Cerebellar nuclear complex (tissue), 1 donor: ENCODE measurements at regions not wholly inside any gene's neighbourhood (a gene's known extent, or its start where the extent isn't known, plus 50 kb on each side); places are given as distances from the start of the nearest gene placed in this dataset.
"Not testable (repeated sequence)": the region's sequence is repeated elsewhere in the genome, so short reads cannot be mapped to it uniquely, and the experiment has no call there.

Experiments used
- DNase-seq, 2 experiments: peaks; one replicate each; lab custom pipeline; 2025; lab: John Stamatoyannopoulos, UW

DNA sequence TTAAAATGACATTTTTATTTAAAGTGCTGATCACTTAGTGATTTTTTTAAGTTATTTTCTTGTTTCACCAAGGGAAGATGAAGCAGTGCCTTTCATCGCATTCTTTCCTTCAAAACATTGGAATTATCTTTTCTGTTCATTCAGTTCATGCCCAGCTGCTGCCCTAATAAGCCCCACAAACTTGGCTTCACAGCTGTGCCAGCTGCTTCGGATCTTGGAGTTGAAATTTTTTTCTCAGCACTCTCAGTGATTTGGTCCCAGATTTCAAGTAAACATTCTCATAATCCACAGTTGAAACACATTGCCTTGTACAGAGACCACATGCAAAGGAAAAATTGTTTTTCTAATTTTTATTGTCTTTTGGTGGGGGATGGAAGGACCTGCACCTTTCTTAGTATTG lies 353.3 kb upstream of the LRP1B start:
- no peak for DNase-seq

DNA sequence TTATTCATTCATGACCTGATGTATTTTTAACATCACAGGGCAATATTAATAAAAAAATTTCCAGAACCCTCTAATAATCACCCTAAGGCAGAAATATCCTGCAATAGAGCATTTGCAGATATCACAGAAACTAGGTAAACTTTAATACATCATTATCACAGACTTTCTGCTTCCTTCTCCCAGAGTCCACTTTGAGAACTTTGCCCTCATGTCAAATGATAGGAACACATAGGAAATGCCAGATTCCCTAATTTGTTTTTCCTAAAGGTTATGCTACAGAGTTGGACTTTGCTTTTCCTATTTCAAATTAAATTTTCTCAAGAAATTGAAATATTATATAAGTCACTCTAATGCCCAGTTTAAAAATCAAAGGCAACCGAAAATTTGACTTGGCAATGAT lies 352.8 kb upstream of the LRP1B start:
- DNase-seq: no peak

DNA sequence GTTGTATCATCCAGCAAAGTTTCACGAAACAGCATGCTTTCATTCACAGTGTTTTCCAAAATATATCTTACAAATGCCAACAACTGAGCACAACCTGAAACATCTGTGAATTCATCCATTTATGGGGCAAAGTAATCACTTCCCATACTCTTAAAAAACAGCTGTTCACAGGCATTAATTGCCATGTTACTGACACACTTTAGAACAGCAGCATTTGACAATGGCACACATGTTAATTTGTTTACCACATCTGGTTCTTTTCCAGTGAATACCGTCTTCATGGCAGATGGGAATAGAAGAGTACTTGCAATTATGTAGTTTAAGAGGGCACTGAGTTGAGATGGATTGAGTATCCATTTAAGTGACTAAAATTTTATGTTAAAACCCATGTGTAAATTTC lies 347.4 kb upstream of the LRP1B start:
- no peak for DNase-seq

DNA sequence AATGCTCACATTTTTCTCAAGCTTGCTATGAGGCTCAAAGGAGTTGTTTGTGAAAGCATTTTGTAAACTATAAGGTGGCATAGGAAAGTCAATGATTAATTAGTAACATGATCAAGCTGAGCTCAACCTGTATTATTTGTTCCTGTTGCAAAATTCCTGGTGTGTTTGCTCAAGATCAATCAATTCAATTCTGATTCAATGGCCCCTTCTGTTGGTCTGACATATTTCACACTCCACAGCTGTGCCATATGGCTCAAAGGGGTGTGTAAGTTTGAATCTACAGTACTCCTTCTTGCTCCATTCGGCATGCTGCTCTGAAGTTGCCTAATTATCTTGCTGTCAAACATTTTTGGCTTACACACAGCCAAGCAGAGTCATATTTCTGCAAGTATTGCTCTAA lies 341.6 kb upstream of the LRP1B start:
- DNase-seq: no peak

DNA sequence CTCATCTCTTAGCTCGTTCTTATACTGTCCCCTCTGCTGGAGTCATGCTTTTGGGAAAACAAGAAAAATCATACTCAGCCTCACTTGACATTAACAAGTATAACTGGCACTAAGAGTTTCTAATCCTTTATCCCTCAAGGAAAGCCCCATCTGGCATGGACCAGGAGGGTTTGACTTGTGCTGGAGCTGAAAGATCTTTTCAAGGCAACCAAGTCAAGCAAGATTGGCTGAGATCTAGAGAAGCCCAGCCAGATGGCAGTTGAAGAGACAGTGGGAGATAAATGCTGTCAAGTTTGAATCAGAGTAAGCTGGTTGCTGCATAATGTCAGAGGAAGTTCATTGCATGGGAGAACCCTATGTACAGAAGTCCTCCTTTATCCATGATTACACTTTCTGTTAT lies 336.5 kb upstream of the LRP1B start:
- DNase-seq: no peak

DNA sequence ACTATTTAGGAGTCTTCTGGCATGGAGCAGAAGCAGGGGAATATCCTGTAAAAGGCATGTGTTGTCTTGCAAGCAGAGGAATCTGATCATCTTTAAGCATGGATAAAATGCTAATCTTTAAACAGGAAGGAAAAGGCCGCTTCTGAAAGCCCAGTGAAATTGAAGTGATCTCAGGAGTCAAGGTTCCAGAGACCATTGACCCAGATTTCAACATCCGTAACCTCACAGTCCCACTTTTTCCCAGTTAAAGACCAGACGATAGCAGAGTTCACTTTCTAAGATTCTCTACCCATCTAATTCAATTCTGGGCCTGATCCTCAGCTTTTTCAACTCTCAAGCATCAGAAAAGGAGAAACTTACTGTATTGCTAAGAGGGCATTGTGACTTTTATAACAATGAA lies 332.2 kb upstream of the LRP1B start:
- DNase-seq: no peak

DNA sequence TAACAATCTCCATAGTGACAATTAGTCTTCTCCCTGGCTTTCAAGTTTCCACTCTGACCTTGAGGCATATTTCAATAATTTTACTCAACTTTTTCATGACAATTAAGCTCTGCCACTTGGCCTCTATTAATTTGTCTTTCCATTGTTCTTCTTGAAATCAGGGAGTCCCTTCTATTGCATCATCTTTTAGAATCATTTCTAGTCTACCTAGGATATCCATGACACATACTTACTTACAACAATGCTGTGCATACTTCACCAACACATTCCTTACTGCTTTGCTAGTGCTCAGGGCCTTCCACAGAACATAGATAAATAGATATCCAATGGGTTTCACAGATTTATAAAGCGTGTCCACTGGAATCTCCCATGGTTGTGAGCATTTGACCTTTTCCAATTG lies 331.5 kb upstream of the LRP1B start:
- no peak for DNase-seq

DNA sequence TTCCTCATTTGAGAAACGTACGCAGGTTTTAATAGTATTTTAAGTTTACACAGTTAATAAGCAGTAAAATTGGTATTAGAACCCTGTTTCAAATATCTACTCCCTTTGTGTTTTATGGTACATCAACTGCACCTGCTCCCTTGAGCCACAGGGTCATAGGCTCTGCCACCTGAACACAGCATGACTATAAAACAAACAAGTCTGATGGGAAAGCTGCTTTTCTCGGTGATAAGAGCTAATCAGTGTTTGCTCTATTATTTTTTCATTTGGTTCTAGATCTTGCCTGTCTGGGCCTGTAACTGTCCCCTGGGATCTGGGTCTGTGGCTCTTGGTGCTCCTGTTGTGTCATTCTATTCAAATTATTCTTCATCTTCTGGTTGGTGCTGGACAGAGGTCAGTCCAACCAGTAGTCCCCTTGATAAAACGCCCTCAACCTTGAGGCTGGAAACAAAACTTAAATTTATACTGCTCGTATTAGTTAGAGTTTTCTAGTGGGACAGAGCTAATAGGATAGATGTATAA lies 314.8 kb upstream of the LRP1B start:
- no peak for DNase-seq

DNA sequence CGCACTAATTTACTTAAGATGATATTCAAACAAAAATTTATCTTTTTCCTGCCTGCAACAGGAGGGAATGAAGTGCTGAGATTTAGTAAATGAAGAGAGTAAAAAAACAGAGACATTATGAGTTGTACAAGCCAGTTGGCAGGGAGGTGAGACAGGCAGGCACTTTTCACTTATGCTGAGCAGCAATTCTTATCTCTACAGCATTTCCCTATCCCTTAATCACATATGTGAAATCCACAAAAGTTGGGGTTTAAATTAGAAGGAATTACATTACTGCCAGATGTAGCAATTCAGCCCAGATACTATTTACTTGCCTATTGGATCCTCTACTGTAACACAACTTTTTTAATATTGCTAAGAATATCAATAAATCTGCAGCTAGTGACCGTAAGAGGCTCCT lies 314.2 kb upstream of the LRP1B start:
- no peak for DNase-seq

DNA sequence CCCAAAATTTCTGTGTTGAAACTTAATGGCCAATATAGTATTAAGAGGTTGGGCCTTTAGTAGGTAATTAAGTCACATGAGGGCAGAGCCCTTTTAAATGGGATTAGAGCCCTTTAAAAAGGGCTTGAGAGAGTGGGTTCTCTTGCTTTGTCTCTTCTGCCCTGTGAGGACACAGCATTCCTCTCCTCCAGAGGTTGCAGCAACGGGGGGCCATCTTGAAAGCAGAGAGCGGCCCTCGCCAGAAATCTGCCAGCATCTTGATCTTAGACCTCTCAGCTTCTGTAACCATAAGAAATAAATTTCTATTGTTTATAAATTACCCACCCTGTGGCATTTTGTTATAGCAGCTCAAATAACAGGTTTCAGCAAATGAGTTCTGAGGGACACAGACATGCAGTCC lies 305.0 kb upstream of the LRP1B start:
- no peak for DNase-seq

DNA sequence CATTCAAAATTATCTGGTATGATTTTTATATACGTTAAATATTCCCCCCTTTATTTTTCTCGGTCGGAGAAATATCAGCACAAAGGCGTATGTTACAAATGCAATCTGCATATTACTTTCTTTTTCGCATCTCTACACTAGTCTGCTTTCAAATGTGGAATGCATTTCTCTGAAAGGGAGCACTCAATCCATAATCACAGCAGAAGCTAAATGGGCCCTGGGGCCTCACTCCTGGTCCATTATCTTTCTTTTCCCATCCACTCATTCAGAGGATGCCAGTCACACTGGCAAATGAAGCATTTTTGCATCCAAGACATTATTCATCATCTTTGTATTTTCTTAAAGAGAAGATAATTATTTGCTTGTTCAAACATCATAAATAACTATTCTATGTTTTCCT lies 295.2 kb upstream of the LRP1B start:
- no peak for DNase-seq

DNA sequence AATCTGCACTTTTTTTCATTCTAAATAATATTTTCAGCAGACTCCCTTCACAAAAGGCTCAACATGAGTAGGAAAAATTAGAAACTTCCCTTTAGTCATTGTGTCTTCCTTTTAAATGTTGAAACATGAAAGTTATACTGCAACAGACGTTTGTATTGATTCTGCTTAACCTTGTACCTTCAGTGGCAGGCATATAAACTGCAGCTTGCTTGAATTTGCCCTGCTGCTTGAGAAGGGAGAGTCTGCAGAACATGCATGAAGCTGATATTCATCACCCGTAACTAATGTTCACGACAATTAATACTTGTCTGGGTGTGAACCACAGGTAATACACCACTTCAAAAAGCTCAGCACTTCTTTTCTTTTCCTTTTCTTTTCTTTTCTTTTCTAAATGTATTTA lies 294.7 kb upstream of the LRP1B start:
- no peak for DNase-seq

DNA sequence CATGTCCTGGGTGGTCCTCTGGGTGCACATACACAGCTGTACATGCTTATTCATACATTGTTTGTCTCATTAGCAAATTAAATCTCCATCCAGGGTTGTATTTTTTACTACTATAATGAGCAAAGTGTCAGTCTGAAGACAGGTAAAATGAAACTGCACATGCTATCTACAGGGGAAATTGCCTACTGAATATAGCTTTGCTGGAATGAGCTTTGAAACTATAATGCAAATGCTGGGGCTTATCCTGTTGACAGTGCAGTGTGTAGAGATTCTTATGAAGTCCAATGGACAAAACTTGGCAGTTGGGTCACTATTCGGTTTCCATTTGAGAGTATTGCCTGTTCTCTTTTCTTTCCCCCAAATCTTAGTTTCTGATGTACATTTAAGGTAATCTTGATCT lies 292.8 kb upstream of the LRP1B start:
- DNase-seq: no peak

DNA sequence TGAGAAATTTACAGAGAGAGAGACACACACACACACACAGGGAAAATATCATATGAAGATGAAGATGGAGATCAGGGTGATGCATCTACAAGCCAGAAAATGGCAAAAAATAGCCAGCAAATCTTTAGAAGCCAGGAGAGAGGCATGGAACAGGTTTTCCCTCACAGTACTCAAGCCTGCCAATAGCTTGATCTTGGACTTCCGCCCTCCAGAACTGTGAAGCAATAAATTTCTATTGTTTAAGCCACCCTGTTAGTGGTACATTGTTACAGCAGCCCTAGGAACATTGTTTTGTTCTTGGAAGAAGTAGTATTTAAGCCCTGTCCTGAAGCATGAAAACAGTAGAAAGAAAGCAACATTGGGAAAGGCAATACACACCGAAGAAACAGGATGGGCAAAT lies 292.0 kb upstream of the LRP1B start:
- DNase-seq: no peak

DNA sequence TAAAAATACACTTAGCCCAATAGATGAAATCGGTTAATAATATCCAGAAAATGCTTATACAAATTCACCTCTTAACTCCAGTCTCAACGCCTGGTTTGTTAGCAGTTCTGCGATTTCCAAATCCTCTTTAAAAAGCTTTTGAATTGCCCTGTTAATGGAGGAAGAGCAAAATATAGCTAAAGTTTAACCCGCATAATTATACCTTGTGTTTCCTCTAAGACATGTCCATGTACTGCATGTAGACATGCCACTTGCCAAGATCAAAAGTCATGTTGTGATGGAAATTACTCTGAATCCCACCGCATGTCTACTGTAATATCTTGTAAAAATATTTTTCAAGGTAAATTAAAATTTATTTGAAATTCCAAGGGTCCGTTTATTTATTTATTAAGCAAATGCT lies 291.2 kb upstream of the LRP1B start:
- no peak for DNase-seq

DNA sequence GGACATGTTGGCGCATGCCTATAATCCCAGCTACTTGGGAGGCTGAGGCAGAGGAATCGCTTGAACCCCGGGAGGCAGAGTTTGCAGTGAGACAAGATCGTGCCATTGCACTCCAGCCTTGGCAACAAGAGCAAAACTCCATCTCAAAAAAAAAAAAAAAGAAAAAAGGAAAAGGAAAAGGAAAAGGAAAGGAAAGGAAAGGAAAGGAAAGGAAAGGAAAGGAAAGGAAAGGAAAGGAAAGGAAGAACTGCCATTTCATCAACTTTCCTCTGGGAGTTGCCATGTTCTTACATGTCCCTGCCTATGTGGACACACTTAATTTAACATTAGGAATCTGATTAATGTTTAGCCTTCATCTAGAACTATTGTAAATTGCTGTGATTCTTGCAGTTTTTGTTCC lies 287.9 kb upstream of the LRP1B start:
- DNase-seq: not testable (repeated sequence)

DNA sequence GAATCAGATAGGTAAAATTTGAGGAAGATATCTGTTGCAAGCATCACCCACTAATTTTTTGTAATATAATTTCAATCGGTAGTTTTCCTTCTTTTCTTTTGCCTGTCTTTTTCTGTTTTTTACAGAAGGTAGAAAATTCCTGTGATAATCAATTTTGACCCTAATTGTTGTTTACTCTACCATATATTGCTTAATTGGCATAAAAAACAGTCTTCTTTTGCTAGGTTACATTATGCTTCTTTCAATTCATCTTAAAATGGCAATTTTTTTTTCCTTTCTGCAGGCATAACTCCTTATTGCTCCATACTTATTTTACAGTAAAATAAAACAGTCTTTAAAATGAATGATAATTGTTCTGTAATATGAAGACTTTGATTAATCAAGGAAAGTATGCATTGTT lies 286.2 kb upstream of the LRP1B start:
- no peak for DNase-seq

DNA sequence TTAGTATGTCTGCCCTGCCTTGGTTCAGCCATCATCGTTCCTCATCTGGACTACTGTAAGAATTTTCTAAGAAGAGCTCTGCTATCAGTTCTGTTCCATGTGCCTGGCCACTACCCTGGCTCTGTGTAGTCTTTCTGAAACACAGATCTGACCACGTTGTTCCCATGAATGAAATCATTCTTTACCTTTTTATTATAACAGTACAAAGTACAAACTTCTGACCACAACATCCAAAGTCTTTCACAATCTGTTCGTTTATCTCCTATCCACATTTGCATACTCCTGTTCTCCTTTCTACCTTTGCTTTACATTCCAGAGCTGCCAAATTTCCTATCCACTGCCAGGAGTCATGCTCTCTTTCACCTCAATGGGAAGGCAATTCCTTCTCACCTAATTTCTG lies 284.6 kb upstream of the LRP1B start:
- no peak for DNase-seq

DNA sequence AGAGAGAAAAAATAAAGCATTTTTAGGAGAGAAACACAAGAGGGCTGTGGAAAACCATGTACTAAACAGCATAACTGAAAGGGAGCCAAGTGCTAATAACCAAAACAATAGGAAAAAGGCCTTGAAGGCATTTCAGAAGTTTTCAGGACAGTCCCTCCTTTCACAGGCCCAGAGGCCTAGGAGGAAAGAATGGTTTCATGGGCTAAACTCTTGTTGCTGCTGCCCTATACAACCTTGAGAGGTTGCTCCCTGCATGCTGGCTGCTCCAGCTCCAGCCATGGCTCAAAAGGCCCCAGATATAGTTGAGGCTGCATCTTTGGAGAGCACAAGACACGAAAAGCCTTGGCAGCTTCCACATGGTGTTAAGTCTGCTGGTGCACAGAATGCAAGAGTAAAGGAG lies 267.4 kb upstream of the LRP1B start:
- DNase-seq: no peak

DNA sequence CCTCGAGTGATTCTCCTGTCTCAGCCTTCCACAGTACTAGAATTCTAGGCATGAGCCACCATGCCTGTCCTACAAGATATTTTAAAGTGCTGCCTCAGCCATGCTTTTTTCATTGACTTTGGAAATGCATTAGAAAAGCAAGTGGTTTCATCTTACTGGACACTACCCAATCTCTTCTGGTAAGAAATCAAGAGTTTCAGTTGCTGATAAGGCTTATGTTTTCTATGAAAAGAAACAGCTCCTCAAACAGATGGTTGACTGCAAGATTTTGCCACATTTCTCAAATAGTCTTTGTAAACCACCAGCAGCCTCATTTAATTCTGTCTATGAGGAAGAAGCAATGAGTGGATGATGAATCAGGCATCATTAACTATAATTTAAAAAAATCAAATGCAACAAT lies 264.5 kb upstream of the LRP1B start:
- DNase-seq: no peak

DNA sequence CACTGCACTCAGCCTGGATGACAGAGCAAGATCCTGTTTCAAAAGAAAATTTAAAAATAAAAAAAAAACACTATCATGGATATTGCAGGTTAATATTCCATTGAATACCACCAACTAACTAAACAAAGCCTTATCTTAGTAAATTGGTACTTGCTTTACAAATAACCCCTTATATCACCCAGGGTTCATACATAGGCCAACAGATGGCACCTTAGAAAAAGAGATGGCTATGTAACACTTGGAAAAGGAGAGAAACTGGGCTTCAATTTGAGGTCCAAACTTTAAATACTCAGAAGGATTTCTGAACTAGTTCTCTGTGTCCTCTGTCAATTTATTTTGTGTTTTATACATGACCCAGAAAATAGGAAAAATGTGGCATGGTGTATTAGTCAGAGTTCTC lies 249.6 kb upstream of the LRP1B start:
- DNase-seq: no peak

DNA sequence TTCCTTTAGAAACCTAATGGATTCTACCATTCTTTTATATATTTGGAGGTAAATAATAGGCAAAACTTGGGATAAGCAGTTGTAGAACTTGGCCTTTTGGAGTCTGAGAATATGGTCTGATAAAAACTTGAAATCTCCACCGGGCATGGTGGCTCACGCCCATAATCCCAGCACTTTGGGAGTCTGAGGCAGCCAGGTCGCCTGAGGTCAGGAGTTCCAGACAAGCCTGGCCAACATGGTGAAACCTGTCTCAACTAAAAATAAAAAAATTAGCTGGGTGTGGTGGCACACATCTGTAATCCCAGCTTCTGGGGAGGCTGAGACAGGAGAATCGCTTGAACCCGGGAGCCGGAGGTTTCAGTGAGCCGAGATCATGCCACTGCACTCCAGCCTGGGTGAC lies 231.3 kb upstream of the LRP1B start:
- not testable (repeated sequence) for DNase-seq

DNA sequence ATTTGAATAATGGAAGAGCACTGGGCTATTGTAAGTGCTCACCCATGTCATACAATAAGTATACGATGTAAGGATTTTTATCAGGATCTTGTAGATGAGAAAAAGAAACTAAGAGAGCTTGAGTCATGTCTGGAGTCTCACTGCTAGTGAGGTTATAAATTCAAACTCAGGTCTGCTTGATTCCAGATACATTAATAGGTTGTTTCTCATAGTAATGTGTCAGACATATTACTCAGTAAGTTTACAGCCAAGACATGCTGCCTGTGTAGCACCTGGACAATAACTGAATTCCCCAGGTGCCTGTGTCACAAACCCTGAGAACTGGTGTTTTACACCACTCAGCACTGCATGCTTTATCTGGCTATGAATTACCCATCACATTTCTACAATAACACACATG lies 216.9 kb upstream of the LRP1B start:
- no peak for DNase-seq

DNA sequence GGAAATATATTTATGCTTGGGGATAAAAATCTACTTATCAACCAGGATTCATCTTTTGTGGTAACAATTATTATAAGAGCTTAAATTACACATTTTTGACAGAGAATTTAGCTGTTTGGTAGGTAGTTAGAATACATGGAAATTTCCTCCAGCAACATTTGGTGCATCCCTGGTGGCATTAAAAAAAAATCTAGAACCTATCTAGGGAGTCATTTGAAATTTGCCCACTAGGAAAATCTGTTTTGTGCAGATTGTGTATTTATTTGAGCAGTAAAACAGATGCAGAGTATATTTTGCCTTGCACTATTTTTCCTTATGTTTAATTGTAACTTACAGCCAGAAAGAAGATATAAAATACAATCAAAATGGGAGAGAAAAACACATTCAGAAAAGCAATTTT lies 208.4 kb upstream of the LRP1B start:
- peak in 1 of 2 experiments; percentile 38 for DNase-seq

DNA sequence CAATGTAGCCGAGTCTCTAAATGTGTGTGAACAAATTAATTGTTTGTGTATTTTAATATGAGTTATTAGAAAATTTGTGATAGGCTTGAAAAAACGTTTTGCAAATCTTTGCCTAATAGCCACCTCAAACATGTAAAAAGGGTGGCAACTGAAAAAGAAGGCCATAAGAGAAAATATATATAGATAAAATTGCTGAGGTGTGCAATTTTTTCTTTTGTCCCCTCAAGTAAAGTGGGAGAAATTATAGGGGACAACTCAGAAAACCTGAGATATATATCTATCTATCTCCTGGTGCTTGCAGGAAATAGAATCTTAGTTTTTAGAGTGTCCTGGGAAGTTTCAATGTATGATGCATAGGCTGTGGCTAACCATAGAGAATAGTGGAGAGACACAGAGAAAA lies 201.4 kb upstream of the LRP1B start:
- DNase-seq: no peak
